NCI-H510A treated with DMSO at 0.1 percent for 48 hours (cell line): ENCODE measurements at regions not wholly inside any gene's neighbourhood (a gene's known extent, or its start where the extent isn't known, plus 50 kb on each side); places are given as distances from the start of the nearest gene placed in this dataset.

Experiments used
- DNase-seq: peaks from one replicate; lab custom pipeline; 2025; lab: John Stamatoyannopoulos, UW

DNA sequence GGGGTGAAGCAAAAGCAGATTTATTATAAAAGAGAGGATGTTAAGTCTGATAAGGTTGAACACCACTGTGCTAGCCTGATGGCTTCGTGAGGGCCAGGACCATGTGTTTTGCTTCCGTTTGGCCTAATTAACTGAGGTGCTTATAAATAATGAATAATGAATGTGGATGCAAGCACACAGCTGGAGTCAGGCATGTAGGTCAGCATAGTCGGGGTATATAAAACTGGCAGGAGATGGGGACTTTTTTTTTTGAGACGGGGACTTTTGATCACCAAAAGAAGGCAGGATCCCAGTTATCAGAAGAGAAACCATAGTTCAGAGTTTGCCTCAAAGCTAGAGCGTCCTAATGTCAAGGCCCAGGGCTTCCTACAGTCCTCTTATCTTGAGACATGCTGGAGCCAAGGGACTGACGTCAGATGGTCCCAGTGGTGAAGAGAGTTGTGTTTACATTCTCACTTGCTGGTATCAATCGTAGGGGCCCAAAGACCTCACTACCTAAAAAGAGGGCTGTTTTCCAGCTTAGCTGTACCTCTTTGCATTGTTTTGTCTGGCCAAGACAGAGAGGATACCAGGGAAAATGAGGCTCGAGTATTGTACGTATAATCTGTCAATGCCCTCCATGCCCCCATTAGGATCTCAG lies 50.4 kb downstream of the RTL9 start:
- no peak for DNase-seq

DNA sequence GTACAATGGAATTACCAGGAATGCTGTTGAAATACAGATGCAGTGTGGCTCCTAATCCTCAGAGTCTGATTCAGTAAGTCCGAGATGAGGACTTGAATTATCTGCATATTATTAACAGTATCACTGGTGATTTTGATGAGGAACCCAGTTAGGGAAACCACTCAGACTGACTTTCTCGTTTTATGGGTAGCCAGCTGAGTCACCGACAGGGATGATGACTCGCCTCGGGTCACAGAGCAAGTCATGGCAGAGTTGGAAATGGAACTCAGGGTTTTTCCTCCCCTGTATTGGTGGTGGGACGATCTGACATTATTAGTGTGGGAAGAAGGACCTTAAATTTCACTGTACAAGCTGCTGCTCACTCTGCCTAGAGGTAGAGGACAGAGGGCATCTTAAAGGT lies 51.3 kb downstream of the RTL9 start:
- no peak for DNase-seq

DNA sequence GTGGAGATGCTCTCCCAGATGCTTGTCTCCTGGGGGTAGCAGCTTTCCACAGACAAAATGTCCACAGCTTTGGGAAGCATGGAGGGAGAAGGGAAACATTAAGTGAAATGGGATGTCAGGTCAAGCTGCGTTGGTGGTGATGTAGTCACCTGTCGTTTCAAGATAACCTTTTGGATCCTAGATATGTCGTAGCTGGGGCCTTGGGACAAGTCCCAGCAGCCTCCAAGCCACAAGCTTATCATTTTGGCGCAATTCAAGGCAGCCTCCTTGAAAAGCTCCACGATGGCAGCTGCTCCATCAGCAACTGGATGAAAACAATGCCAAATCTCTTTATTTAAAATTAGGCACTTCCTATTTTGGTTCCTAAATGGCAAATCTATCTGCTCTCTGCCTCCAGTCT lies 52.0 kb downstream of the RTL9 start:
- DNase-seq = no peak

DNA sequence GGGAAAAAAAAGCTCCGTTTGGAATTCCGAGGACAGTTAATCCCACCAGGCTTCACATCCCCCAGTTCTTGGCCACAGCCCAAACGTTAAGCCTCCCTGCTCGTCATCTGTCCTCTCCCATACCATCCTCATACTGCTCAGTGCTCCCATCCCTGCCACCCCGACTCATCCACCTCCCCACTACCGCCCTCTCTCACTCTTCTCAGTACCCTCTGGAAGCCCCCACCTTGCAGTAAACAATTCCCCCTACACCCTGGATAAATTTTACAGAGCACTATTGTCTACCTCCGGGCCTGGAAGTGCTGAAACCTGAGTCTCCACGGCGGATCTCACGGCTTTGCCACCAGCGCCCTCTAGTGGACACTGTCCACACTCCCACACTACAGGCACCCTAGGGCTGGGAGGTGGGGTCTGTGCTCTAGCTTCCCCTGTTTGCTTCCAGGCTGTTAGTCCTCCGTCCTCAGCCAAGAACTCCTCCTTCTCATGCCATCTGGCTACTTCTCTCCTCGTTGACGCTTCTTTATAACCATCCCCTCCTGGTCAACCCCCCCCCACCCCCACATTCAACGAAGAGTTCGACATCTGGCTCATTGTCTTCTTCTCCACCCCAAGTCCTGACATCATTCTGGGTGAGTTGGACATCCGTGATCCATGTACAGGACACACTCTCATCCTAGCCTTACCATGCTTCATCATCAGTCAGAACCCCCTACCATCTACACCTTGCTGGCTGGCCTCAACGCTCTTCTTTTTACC lies 54.5 kb downstream of the RTL9 start:
- peak; percentile 54 for DNase-seq

DNA sequence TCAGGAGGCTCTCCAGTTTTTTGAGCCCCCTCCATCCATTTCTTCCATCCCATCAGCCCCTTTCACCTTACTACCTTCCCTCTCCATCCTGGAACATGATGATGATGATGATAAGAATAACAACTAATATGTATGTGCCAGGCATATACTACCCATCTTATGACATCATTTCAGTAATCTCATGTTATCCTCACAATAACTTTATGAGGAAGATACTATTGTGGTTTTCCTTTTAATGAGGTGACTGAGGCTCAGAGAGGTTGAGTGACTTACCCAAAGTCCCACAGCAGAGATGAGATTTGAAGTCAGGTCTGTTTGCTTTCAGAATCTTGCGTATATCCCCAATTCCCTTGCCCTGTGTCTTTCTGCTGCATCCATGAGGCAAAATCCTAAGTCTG lies 55.1 kb downstream of the RTL9 start:
- no peak for DNase-seq

DNA sequence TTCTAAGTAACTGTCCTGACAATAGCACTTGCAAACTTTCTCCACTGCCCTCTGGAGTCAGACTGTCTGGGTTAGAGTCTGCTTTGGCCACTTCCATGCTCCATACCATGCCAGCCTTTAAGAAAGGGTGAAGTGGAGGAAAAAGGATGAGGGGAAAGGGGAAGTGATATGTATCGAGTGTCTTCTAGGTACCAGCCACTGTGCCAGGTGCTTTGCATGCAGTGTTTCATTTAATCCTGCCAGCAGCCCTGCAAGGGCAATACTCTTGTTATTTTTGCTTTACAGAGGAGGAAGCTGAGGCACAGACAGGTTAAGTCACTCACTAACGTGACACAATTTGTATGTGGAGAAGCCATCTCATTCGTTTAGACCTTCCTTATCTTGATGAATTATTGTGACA lies 55.6 kb downstream of the RTL9 start:
- no peak for DNase-seq

DNA sequence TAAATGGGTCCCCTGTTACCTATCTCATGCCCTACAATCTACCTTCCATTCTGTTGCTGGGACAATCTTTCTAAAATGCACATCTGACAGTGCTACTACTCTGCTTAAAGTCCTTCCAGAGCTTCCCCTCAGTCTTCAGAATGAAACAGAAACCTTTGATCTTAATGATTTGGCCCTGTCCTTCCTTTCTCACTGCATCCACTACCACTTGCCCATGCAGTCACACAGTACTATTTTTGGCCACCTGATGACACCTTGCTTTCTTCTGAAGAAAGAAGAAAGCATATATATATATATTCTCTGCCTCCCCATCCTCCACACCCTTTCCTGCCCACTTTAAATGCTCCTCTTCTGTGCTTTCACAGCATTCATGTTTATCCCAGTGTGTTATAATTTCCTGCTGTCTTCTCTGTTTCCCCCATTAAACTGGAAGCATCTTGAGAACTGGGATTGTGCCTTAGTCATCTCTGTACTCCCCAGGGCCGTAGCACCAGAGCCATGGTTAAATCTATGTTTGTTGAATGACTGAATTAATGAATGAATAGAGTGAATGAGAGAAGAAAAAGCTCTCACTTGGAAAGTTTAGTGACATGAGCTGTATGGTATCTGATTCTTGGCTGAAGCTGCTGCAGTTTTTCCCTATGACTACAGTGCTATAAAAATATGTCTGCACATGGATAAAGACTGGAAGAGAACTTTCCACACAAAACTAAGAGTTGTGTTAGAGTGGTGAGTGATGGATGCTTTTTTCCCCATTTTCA lies 56.2 kb downstream of the RTL9 start:
- DNase-seq = no peak

DNA sequence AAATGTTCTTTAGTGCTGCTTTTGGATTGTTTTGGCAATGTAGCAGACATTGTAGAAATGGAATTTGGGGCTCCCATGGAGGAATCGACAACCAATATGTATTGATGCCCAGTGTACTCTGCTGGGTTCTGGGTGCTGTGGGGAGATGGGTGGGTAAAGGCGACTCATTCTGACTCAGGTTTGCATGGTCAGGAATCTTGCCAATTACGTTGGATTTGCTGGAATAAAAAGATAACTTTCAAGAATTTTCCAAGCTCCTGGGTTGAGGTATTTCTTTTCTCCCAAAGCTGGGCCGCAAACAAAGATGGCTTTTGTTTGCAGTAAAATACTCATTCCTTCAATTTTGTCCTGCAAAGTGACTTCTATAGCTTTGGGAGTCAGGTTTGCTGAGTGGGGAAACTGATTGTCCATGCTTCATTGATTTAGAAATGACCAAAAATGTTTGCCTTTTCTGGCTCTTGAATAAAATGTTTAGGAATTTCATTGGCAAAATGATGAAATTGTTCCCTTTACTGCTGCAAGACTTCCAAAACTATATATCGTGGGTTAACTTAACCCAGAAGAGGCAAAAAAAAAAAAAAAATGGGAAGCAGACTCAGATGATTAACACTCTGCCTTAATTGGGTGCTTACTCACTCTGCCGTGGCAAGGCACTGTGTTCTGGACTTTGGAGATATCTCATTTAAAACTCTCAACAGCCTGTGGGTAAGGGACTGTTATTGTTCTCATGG lies 57.0 kb downstream of the RTL9 start:
- no peak for DNase-seq

DNA sequence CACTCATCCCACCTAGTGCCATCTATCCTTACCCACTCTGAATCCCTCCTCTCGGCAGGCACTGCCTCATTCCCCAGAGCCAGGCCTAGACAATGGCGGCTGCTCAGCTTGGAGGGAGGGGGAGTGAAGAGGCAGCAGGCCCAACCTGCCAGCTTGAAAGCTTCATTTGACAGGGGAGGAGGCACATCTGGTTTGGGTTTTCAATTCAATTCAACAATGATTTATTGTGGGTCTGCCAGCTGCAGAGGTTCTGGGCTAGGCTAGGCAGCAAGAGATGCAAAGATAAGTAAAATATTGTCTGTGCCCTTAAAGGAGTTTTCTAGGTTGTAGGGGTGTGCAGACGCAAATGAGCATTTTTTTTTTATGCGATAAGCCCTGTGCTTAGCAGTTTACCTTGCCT lies 58.5 kb downstream of the RTL9 start:
- no peak for DNase-seq

DNA sequence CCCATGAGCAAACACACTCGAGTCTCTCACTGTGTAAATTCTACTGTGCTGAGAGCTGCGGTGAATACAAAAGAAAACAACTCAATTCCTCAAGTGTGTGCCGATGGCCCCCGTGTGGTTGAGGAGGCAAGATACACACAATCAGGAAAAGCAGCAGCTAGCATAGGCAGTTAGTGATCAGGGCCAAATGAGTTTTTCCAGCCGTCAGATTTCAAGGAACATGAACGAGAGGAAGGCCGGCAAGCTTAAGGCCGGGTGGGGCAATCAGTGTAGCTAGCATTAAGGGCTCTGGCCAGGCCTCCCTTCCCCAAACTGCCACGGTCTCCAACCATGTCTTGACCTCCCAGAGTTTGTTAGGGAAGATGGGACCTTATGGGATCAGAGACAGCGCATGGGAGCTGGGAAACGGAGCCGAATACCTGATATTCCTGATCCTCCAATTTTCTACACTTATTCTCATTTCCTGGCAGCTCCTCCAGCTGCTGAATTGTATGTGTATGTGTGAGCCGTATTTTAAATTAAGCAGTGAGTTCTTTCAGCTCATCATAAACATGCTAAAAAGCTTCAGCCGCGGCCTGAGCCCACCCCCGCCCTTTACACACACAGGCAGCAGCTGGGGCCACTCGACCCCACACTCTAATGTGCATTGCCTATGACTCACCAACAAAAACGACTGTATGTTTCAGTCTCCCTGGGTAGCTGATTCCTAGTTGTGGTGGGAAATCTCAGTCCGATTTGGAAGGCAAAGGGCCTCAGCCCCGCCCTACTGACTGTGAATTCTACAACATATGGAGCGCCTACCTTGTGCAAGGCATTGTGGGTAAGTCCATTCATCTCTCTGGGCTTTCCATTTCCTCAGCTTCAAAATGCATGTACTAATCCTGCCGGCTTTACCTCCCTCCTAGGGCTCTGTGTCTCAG lies 59.9 kb downstream of the RTL9 start:
- DNase-seq = peak; percentile 58

DNA sequence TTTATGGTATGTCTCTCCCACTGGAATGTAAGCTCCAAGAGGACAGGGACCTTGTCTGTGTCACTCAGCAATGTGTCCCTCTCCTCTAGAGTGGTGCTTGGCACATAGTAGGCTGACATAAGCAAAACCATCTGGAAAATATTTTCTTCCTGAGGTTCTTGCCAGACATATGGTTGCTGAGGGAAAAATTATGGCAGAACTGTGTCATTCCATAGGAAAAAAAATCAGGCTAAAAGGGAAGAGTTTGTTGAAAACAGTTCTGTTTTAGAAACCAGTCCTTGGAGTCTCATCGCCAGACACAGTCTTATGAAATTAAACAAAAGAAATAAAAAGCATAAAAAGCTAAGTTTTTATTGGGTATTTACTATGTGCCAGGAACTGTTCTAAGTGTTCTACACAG lies 60.9 kb downstream of the RTL9 start:
- no peak for DNase-seq

DNA sequence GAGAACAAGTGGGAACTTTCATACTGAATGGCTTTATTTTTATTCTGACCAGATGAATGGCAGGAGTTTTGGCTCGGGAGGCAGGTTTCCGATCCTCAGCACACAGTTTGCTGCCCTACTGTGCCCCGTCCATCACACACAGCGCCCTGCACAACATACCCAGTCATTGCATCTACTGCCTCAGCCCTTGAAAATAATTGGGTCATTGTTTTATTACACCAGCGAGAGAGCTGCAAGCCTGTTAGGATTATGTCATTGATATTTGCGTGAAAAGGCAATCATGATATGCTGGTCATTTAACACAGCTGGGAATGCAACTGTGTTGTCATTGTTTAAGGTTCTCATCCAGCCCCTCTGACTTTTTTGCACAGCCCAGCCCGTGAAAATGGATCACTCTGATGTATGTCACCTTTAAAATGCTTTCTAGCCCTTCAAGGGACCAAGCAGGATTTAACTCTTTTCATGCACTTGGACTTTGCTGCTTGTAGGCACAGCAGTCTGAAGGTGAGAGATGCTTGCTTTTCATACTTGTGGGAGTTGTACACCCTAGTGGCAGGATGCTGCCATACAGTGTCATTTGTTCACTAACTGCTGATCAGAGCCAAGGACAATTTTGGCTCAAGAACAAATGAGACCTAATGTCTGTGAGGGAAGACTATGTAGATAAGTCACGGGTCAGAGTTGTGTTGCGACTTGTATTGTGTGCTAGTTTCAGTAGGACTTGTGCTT lies 62.3 kb downstream of the RTL9 start:
- DNase-seq = no peak

DNA sequence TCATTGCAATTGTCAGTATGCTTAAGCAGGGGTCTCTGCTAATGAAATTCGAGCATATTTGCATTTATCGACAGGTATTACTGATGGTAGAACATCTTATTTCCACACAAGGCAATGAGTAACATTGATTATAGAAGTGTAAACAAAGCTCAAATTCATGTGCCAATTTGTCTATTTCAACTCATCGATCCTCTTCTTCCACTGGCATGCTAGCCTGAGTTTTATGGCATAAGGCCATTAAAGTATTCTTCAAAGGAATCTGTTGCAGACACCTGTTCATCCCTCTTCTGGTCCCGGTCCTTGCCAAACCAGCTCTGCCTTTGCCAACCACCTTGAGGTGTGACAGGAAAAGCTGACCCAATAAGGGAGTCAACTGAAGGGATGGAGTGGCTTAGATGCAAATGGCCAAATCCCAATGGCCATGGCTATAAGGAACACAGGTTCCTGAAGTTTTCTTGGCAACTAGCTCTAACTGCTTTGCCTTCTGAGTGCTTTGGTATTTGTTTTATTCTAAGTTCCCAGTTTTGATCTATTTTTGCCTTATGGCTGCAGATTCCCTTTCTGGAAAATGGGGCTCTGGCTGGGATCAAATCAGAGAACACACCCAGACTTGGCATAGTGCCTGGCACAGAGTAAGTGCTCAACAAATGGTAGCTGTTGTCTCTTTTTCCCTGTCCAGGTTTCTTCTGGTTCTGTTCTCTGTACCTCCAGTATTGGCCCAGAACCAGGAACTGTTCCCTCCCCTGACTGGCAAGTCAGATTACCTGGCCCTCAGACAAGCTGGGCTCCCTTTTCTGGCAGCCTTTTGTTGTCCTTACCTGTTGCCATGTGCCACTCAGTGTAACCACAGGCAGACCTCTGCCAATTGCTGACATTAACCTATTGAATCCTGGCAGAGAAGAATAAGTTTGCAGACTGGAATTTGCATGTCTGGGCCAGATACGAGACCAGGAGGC lies 63.1 kb downstream of the RTL9 start:
- no peak for DNase-seq

DNA sequence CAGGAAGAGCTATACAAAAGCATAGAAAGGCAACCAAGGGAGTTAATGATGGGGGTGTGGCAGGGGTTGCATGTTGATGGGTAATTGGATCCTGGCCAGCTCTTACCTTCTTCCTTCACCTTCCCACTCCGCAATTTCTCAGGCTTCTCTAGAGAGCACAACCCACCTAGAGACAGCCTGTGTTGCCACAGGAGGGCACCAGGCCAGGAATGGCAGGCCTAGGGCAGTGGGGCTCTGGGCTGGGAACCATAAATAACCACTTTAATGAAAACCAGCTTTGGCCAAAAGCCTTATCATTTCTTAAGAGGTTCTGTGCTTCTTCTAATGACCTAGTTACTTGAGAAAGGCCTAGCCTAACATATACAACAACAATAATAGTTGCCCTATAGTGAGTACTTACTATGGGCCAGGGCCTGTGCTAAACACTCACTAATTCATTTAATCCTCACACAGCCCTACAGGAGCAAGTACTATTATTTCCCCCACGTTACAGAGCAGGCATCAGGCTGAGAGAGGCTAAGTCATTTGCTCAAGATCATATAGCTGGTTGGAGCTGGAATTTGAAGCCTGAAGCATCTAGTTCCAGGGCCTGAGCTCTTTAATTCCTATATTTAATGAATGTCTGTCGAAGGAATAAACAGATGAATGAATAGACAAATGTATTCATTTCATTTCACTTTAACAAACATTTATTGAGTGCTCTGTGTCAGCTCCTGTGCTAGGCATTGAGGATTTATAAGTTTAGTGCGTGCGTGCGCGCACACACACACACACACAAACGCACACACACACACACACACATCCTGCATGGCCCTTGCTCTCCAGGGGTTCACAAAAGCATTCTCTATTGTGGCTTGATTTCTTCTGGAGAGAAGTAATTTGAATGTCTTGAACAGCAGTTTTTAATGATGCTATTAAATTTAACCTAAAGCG lies 66.8 kb downstream of the RTL9 start:
- no peak for DNase-seq

DNA sequence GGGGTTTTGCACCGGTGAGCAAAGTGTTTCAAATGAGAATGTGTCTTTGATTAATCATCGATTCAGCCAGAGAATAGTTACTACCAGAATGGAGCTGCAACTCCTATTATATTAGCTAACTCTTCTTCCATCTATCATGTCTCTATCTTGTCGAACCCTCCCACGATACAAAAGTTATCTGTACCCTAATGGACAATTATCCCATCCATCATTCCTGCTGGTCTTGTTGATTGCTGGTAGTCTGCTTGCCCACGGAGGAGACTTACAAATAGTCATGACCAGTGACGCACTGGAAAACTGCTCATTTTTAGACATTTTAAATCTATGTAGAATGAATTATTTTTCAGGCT lies 67.5 kb downstream of the RTL9 start:
- DNase-seq = no peak

DNA sequence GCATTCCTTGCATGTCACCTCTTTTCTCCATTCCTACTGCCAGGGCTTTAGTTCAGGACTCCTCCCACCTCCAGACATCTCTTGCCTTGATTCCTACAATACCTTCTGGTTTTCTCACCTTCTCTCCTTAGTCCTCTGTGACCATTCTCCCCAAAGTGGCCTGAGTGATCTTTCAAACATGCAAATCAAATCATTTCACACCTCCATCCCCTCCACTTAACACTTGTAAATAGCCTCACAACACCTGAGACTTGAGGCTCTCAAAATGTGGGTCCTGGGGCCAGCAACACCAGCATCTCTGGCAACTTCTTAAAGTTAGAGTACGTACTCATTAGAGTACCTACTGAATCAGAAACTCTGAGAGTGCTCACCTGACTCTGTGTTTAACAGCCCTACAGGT lies 68.4 kb downstream of the RTL9 start:
- DNase-seq = no peak

DNA sequence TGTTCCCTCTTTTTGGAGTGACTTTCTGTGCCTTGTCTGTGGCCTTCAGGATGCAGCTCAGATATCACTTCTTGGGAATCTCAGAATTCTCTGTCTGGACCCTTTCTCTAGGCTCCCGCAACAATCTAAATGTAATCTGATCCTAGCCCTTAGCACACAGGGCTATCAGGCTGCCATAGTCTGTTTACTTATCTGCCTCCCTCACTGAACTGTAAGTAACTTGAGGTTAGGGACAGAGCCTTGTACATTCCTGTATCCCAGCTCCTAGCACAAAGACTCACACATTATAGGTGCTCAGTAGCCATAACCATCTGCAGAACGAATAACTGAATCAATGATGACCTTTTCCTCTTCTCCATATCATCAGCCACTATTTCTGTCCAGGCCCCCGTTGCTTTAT lies 69.5 kb downstream of the RTL9 start:
- no peak for DNase-seq

DNA sequence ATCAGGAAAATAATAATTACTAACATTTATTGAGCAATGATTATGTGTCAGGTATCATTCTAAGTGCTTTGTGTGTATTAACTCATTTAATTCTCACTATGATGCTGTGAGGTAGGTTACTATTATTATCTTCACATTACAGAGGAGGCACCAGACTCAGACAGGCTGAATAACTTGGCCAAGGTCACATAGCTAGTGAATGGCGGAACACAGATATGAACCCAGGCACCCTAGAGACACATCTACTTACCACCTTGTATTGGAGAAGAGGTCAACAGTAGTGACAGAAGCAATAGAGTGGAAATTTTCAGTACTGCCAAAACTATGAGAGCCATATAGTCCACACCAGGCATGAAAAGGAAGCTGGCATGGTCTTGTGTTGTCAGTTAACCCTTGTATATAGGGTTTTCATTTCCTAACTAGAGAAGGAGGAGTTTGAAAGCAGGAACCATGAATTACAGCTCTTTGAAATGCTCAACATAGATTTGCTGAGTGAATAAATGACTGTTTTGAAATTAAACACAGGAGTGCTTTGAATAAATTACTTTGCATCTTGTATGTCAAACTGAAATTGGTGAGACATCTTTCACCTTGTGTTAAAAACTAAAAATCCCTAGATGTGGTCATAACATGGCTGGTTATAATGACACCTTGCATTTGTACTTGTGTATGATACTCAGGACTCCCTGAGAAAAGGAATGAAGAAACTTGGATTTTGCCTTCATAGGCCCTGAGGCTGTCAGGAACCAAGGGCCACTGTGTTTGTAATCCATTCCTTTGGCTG lies 71.8 kb downstream of the RTL9 start:
- no peak for DNase-seq
